ENCODE measurements at regions not wholly inside any gene's neighbourhood (a gene's known extent, or its start where the extent isn't known, plus 50 kb on each side); places are given as distances from the start of the nearest gene placed in this dataset.

- Mint-ChIP-seq H3K27ac (no peak overlapping the region), H3K27me3 (peaks cover 40% of the 10 kb centered on the region), H3K9me3 (no peaks in the 10 kb centered on the region), H3K36me3 (ENCODE audit: low read depth) (no peaks in the 10 kb centered on the region), H3K4me3 (no peak overlapping the region), H3K4me1 (ENCODE audit: low read depth) (peaks cover 3% of the 10 kb centered on the region)
- ChIA-PET CTCF (no interaction called here), POLR2A (no interaction called here)
- DNase-seq: no peak
- intact Hi-C loops (cut with micrococcal nuclease): no loop called here
- TF ChIP-seq CTCF (IDR thresholded peaks at IDR 0.05): no peak
- no peak for ATAC-seq
Measured at GRCh38 chr3:14597266-14597665, 54.3 kb upstream of the CCDC174 start.

GRCh38 chr3:14598143-14598569 lies 53.4 kb upstream of the CCDC174 start:
- Mint-ChIP-seq H3K4me3 (no peak overlapping the region), H3K36me3 (ENCODE audit: low read depth) (no peaks in the 10 kb centered on the region), H3K9me3 (no peaks in the 10 kb centered on the region), H3K27ac (no peak overlapping the region), H3K4me1 (ENCODE audit: low read depth) (peaks cover 4% of the 10 kb centered on the region), H3K27me3 (peaks cover 41% of the 10 kb centered on the region)
- ChIA-PET CTCF (no interaction called here), POLR2A (no interaction called here)
- no peak for TF ChIP-seq CTCF (IDR thresholded peaks at IDR 0.05)
- intact Hi-C loops (cut with micrococcal nuclease): no loop called here
- ATAC-seq (peak; percentile 90), DNase-seq (peak; percentile 79)

GRCh38 chr3:14599488-14599887 lies 52.1 kb upstream of the CCDC174 start:
- no peaks in the 10 kb centered on the region for H3K9me3 Mint-ChIP-seq
- TF ChIP-seq CTCF (IDR thresholded peaks at IDR 0.05): no peak
- intact Hi-C loops (cut with micrococcal nuclease): no loop called here
- ATAC-seq: no peak
- CTCF ChIA-PET: no interaction called here
- no peak overlapping the region for H3K27ac Mint-ChIP-seq
- POLR2A ChIA-PET: no interaction called here
- peaks cover 5% of the 10 kb centered on the region for H3K4me1 Mint-ChIP-seq (ENCODE audit: low read depth)
- no peaks in the 10 kb centered on the region for H3K36me3 Mint-ChIP-seq (ENCODE audit: low read depth)
- no peak overlapping the region for H3K4me3 Mint-ChIP-seq
- peaks cover 51% of the 10 kb centered on the region for H3K27me3 Mint-ChIP-seq
- DNase-seq: no peak

GRCh38 chr3:14600075-14600474 lies 51.5 kb upstream of the CCDC174 start:
- intact Hi-C loops (cut with micrococcal nuclease): no loop called here
- ChIA-PET POLR2A (interaction anchor here (1.2 kb wide), 1 partner anchor 52 kb away, joined by 3 read pairs; the partner anchor contains the start of gene CCDC174), CTCF (no interaction called here)
- no peak for DNase-seq
- H3K9me3 Mint-ChIP-seq: no peaks in the 10 kb centered on the region
- no peak for TF ChIP-seq CTCF (IDR thresholded peaks at IDR 0.05)
- no peak for ATAC-seq
- H3K27ac Mint-ChIP-seq: no peak overlapping the region
- H3K4me3 Mint-ChIP-seq: no peak overlapping the region
- H3K36me3 Mint-ChIP-seq (ENCODE audit: low read depth): no peaks in the 10 kb centered on the region
- H3K4me1 Mint-ChIP-seq (ENCODE audit: low read depth): peaks cover 5% of the 10 kb centered on the region
- peaks cover 56% of the 10 kb centered on the region for H3K27me3 Mint-ChIP-seq

GRCh38 chr3:14600856-14601610 lies 50.5 kb upstream of the CCDC174 start:
- DNase-seq (no peak), ATAC-seq (no peak)
- ChIA-PET CTCF (no interaction called here), POLR2A (interaction anchor here (1.2 kb wide), 1 partner anchor 51 kb away, joined by 3 read pairs; the partner anchor contains the start of gene CCDC174)
- Mint-ChIP-seq H3K4me3 (no peak overlapping the region), H3K27me3 (peaks cover 59% of the 10 kb centered on the region), H3K4me1 (ENCODE audit: low read depth) (peaks cover 5% of the 10 kb centered on the region), H3K36me3 (ENCODE audit: low read depth) (no peaks in the 10 kb centered on the region), H3K9me3 (no peaks in the 10 kb centered on the region), H3K27ac (no peak overlapping the region)
- intact Hi-C loops (cut with micrococcal nuclease): no loop called here
- no peak for TF ChIP-seq CTCF (IDR thresholded peaks at IDR 0.05)
